ENCODE measurements at regions not wholly inside any gene's neighbourhood (a gene's known extent, or its start where the extent isn't known, plus 50 kb on each side); places are given as distances from the start of the nearest gene placed in this dataset.

DNA sequence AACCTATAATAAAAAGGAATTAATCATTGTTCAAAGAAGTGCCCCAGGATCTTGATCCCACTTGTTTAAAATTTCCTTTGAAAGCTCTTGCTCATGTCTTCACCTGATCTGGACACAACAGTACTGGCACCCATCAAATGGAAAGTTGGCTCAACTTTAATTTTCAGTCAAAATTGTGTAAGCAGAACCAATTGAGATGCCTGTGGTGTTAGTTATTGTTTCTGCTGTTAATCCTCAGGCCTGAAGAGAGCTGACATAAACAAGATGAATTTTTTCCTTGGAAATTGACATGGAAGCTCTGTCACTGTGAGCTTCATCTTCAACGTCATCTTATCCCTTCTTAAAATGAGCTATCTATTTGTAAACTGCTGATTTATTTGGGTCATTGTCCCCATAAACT is 88.3 kb upstream of the TNFSF4 start (continued):
- TF ChIP-seq SUZ12 (IDR thresholded peaks at IDR 0.05; ENCODE audit: low read length): no peak
- TF ChIP-seq KDM5A (IDR thresholded peaks at IDR 0.05; ENCODE audit: low read length): no peak
- TF ChIP-seq, protein P1, sequence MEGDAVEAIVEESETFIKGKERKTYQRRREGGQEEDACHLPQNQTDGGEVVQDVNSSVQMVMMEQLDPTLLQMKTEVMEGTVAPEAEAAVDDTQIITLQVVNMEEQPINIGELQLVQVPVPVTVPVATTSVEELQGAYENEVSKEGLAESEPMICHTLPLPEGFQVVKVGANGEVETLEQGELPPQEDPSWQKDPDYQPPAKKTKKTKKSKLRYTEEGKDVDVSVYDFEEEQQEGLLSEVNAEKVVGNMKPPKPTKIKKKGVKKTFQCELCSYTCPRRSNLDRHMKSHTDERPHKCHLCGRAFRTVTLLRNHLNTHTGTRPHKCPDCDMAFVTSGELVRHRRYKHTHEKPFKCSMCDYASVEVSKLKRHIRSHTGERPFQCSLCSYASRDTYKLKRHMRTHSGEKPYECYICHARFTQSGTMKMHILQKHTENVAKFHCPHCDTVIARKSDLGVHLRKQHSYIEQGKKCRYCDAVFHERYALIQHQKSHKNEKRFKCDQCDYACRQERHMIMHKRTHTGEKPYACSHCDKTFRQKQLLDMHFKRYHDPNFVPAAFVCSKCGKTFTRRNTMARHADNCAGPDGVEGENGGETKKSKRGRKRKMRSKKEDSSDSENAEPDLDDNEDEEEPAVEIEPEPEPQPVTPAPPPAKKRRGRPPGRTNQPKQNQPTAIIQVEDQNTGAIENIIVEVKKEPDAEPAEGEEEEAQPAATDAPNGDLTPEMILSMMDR (IDR thresholded peaks at IDR 0.05; ENCODE audit: control extremely low read depth in 1 of 3, insufficient read depth in 1 of 3, low read depth in 1 of 3, low read length in 3 of 3): no peak

All from H1 (cell line).